T-helper 17 cell (primary cell): ENCODE measurements at regions not wholly inside any gene's neighbourhood (a gene's known extent, or its start where the extent isn't known, plus 50 kb on each side); places are given as distances from the start of the nearest gene placed in this dataset.

Experiments used
- ATAC-seq: fragments of 150-1000 bp; cut with Tn5 transposase; 2 replicates; pipeline ENCODE4 v1.10.0; 2021; ENCODE audit warnings: mild to moderate bottlenecking, moderate library complexity
- DNase-seq, 3 donors: peaks; one replicate each; pipeline versions ENCODE4 v3.0.0 to v3.0.0-alpha.2; 2020 to 2021
- H3K9me3 ChIP-seq: one replicate; pipeline ENCODE4 v1.7.0; 2013; ENCODE audit warnings: low read length, mild to moderate bottlenecking; ENCODE audit not compliant: control insufficient read depth, poor library complexity, severe bottlenecking
- H3K27ac Mint-ChIP-seq: one replicate; pipeline ENCODE4 v1.8.0; 2022; ENCODE audit warnings: mild to moderate bottlenecking, moderate library complexity, mixed read lengths
- H3K27me3 Mint-ChIP-seq: one replicate; pipeline ENCODE4 v1.8.0; 2022; ENCODE audit warnings: mixed read lengths
- H3K36me3 Mint-ChIP-seq: one replicate; pipeline ENCODE4 v1.8.0; 2022; ENCODE audit warnings: low read depth, mixed read lengths
- H3K4me1 Mint-ChIP-seq: one replicate; pipeline ENCODE4 v1.8.0; 2022; ENCODE audit warnings: mild to moderate bottlenecking, mixed read lengths
- H3K4me3 Mint-ChIP-seq: one replicate; pipeline ENCODE4 v1.8.0; 2022; ENCODE audit warnings: mild to moderate bottlenecking, moderate library complexity, mixed read lengths

DNA sequence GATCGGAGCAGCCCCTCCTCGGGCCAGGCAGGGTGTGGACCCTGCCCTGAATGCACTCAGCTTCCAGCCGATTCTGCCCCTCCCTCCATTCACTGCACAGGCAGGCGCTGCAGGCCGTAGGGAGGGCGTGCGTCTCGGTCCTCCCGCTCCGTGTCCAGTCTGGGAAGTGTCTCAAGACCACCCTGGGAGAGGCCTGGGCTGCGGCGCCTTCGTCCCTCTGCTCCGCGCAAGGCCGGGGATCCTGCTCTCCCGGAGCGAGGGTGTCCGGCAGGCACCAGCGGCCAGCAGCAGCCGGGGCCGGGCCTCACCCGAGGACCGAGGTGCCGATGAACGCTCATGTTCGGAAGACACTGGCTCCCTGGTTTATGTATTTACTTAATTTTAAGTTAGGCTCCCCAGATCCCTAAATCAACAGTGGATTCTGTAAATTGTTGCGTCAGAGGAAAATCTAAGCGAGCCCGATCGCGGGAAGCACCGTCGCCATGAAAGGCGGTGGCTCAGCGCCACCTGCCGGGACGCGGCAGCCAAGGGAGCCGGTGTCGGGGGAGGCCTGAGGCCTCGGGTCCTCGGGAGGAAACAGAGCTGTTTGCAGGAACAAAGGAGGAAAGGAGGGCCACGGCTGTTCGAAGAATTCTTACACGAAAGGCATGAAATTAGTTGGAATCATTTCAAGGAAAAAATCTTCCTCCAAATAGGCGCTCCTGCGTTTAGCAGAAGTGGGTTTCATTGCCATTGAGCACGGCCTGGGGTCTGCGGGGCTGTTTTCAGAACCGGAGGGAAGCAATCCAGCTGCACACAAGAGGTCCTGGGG is 195.3 kb downstream of the BRD1 start:
- H3K27me3 Mint-ChIP-seq = no peaks in the 10 kb centered on the region
- H3K27ac Mint-ChIP-seq = no peak overlapping the region
- H3K36me3 Mint-ChIP-seq = no peaks in the 10 kb centered on the region
- no peaks in the 10 kb centered on the region for H3K9me3 ChIP-seq
- ATAC-seq (no peak), DNase-seq (no peak)
- H3K4me1 Mint-ChIP-seq = peaks cover 5% of the 10 kb centered on the region
- H3K4me3 Mint-ChIP-seq = no peak overlapping the region

DNA sequence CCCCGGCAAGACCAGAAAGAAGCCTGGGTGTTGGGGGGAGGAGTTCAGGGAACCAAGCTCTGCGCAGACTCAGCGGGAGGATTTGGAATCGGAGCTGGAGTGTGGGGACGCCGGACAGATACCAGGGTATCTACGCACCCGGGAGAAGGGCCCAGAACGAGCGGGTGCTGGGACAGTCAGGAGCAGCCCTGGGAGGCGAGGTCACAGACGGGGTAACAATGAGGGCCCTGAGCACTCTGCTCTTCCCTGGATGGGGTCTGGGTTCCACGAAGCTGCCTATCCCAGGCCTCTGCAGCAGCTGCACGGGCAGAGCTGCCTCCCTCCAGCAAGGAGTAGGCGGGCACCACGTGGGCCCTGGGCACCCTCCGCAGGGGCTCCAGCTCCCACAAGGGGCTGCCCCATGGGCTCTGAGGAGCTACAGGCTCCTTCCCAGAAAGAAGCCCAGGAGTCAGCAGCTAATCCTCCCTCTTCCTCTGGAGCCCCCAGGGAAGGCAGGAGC is 197.2 kb downstream of the BRD1 start:
- Mint-ChIP-seq H3K27ac (no peak overlapping the region), H3K4me3 (no peak overlapping the region), H3K4me1 (peaks cover 6% of the 10 kb centered on the region), H3K27me3 (no peaks in the 10 kb centered on the region), H3K36me3 (peaks cover under 1% of the 10 kb centered on the region)
- DNase-seq = no peak
- H3K9me3 ChIP-seq = no peaks in the 10 kb centered on the region
- no peak for ATAC-seq

DNA sequence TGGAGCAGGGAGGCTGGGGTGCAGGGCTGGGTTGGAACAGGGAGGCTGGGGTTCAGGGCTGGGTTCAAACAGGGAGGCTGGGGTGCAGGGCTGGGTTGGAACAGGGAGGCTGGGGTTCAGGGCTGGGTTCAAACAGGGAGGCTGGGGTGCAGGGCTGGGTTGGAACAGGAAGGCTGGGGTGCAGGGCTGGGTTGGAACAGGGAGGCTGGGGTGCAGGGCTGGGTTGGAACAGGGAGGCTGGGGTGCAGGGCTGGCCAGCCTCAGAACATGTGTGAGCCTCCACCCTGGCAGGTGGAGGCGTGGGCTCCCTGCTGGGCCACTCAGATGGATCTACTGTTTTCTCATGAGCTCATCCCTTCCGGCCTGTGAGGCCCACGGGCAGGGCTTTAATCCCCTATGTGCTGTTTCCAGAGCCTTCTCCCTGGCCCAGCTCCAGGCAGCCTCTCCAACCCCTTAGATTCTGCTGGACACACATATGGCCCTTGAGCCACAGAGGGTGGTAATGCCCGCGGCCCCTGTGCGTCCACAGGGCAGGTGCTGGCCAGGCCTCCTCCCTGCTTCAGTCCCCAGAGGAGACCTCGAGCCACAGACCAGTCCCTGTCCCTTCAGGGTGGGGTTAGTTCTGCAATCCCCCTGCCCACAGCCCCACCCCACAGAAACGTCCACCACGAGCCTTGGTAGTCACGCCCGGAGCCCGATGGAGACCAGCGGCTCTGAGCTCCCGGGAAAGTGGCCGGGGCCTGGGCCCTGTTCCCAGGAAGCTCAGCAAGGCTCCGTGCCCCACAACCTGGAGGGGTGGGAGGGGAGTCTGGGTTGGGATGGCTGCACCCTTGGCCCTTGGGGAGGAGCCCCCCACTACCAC is 197.9 kb downstream of the BRD1 start:
- Mint-ChIP-seq H3K4me3 (no peak overlapping the region), H3K27ac (no peak overlapping the region)

DNA sequence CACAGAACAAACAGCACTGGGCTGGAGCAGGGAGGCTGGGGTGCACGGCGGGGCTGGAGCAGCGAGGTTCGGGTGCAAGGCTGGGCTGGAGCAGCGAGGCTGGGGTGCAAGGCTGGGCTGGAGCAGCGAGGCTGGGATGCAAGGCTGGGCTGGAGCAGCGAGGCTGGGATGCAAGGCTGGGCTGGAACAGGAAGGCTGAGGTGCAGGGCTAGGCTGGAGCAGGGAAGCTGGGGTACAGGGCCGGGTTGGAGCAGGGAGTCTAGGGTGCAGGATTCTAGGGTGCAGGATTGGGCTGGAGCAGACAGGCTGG is 198.5 kb downstream of the BRD1 start:
- ATAC-seq (no peak), DNase-seq (no peak)
- Mint-ChIP-seq H3K27ac (no peak overlapping the region), H3K27me3 (no peaks in the 10 kb centered on the region), H3K4me3 (no peak overlapping the region), H3K36me3 (peaks cover 3% of the 10 kb centered on the region), H3K4me1 (peaks cover 12% of the 10 kb centered on the region)
- no peaks in the 10 kb centered on the region for H3K9me3 ChIP-seq

More for the DNA sequence above, 197.9 kb downstream of the BRD1 start:
- ATAC-seq = no peak
- H3K36me3 Mint-ChIP-seq = peaks cover 3% of the 10 kb centered on the region
- no peaks in the 10 kb centered on the region for H3K9me3 ChIP-seq
- peaks cover 12% of the 10 kb centered on the region for H3K4me1 Mint-ChIP-seq
- no peak for DNase-seq
- H3K27me3 Mint-ChIP-seq = no peaks in the 10 kb centered on the region

DNA sequence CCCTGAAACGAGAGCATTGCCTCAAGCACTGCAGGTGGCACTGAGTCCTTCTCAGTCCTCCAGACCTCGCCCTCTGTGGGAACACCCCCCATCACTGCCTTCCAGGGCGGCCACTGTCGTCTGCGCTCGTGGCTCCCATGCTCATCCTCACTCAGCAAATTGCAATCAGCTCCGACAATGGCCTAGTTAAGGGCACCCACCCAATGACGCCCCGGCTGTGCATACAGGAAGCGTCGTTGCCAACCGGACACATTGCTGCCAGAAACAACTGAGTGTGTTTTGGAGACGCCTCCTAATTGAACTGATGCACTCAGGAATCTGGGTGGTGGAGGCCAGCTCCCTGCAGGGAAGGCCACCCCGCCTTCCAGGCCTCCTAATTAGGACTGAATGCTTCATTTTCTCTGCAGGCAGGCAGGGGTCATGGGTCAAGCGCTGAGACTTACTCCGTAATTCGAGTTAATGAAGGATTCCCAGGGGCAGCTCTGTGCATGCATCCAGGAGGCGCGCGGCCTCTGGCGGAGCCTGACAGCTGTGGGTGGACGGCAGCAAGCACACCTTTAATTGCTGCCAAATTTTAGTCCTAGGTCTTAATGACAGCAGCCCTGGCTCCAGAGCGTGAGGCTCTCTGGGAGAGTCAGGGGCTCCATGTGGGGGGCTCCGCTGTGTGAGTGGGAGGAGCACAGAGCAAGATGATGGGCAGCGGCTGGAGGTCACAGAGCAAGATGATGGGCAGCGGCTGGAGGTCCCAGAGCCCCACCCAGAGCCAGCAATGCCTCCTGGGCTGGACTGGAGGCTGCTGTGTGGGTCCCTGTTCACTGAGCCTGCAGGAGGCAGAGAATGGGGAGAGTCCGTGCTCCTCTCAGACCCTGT is 199.0 kb downstream of the BRD1 start:
- Mint-ChIP-seq H3K4me3 (no peak overlapping the region), H3K27me3 (no peaks in the 10 kb centered on the region), H3K27ac (no peak overlapping the region), H3K4me1 (peaks cover 12% of the 10 kb centered on the region), H3K36me3 (peaks cover 3% of the 10 kb centered on the region)
- ATAC-seq (no peak), DNase-seq (no peak)
- H3K9me3 ChIP-seq = no peaks in the 10 kb centered on the region

DNA sequence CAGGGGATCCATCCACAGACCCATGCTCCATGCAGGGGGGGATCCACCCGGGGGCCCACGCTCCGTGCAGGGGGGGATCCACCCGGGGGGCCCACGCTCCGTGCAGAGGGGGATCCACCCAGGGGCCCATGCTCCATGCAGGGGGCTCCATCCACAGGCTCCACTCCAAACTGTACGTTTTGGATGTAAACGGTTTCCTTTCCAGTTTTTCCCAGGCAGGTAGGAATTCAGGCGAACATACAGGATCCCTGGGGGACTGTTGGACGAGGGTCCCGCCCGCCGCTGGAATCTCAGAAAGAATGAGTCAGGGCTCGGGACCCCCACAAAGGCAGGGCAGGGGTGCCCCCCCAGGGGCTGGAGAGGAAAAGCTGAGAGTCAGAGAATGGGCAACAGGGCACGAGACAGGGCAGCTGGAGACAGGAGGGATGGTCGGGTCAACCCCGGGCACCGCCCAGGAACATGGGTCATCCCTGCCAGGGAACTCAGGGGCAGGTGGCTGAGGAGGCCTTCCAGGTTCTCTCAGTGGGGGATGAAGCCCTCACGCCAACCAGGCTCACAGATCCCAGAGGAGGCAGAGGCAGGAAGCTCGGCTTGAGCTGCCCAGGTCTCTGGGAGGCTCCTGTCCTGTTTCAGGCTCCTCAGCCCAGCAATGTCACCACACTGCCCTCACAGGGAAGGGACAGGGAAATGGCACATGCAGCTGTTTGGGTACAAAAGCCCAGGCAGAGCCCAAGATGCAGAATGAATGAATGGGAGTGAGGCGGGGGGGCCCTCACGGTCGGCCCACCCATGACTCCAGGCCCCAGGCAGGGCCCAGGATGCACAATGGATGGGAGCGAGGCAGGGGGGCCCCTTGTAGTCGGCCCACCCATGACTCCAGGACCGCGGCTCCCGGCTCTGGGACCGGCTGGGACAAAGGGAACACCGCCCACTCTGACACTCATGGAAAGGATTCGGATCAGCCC is 200.2 kb downstream of the BRD1 start:
- Mint-ChIP-seq H3K4me1 (peaks cover 14% of the 10 kb centered on the region), H3K27ac (no peak overlapping the region), H3K27me3 (no peaks in the 10 kb centered on the region)

DNA sequence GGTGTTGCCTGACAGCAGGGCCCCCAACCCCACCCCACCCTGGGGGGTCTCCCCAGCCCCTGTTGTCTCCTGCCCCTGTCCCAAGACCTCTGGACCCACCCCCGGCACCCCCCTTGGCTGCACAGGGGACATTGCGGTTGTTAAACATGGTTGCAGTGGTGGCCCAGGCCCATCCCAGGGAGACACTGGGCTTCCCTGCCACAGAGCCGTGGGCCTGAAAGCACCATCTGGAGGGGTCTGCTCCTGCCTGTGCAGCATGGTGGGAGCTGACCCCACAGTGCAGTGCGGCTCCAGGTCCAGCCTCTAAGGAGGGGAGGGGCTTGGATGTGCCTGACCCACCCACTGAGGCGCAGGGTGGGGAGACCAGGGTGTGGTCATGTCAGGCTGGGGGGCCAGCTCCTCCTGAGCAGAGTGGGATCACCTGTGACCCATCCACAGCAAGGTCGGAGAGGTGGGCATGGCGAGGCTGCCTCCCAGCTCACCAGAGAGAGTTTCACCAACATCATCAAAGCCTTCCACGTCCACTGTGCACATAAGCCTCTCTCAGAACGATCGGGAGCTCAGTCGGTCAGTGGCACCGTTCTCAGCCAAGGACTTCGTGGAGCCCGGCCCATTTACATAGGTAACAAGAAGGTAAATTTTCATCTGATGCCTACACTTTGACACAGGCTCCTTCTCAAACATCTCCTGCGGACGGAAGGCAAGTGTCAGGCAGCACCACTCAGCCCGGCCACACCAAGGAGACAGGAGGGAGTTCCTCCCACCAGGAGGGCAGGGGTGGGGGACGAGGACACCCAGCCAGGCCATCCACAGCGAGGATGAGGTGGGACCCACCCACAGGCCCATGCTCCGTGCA is 201.1 kb downstream of the BRD1 start:
- no peak overlapping the region for H3K27ac Mint-ChIP-seq
- no peaks in the 10 kb centered on the region for H3K27me3 Mint-ChIP-seq
- no peak for DNase-seq
- H3K36me3 Mint-ChIP-seq = peaks cover 3% of the 10 kb centered on the region
- no peak for ATAC-seq
- no peaks in the 10 kb centered on the region for H3K9me3 ChIP-seq
- H3K4me1 Mint-ChIP-seq = peaks cover 16% of the 10 kb centered on the region
- no peak overlapping the region for H3K4me3 Mint-ChIP-seq

More for the DNA sequence above, 200.2 kb downstream of the BRD1 start:
- H3K4me3 Mint-ChIP-seq = no peak overlapping the region
- peaks cover 3% of the 10 kb centered on the region for H3K36me3 Mint-ChIP-seq
- ATAC-seq = no peak
- DNase-seq = no peak
- H3K9me3 ChIP-seq = no peaks in the 10 kb centered on the region

DNA sequence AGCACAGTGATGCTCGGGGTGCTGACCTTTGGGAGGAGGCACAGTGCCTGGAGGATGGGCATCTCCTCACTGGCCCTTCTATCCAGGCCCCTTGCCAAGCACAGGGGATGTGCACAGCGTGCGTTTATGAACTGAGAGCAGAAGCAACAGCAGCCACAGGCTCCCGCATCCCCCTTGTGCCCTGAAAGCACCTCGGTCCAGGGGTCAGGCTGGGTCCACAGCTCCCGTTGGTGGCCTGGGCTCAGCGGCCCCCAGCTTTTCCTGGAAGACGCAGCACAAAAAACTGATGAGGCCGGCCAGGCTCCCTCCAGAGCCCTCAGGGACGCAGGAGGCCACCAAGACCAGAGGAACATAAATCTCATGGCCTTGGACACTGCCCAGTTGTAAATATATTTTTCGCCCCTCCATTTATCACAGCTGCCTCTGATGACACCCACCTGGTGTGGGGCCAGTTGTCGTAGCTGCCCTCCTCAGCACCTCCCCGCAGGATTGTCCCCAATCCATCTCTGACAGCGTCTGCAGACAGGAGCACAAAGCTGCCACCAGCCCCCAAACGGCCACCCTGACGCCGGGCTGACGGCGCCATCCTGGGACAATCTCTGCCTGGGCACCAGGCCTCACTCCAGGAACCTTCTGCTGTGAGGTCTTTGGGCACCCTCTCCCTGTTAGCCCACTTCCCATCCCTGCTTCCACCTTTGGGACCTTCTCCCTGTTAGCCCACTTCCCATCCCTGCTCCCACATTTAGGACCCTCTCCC is 203.1 kb downstream of the BRD1 start:
- DNase-seq (no peak), ATAC-seq (no peak)
- H3K4me1 Mint-ChIP-seq = peaks cover 17% of the 10 kb centered on the region
- H3K9me3 ChIP-seq = no peaks in the 10 kb centered on the region
- H3K4me3 Mint-ChIP-seq = no peak overlapping the region
- no peaks in the 10 kb centered on the region for H3K27me3 Mint-ChIP-seq
- H3K27ac Mint-ChIP-seq = peak overlapping the region; percentile 54
- peaks cover 3% of the 10 kb centered on the region for H3K36me3 Mint-ChIP-seq

DNA sequence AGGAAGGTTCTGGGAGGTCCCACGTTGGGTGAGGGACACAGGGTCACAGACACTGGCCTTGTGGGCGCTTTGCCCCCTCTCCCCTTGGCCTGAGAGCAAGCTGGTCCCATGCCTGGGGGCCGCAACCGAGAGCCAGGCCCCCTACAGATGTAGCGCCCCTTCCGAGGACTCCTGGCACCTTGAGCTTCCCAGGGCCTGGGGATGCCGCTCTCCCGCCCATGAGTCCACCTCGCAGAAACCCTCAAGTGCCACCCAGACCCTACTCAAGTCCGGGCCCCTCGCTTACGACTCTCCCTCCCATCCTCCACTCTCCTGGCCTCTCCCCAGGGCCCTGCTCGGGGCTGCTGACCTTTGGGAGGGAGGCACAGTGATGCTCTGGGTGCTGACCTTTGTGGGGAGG is 204.0 kb downstream of the BRD1 start:
- ATAC-seq (no peak), DNase-seq (no peak)
- Mint-ChIP-seq H3K27me3 (no peaks in the 10 kb centered on the region), H3K4me3 (no peak overlapping the region), H3K4me1 (peaks cover 19% of the 10 kb centered on the region), H3K36me3 (peaks cover 3% of the 10 kb centered on the region), H3K27ac (no peak overlapping the region)
- no peaks in the 10 kb centered on the region for H3K9me3 ChIP-seq

DNA sequence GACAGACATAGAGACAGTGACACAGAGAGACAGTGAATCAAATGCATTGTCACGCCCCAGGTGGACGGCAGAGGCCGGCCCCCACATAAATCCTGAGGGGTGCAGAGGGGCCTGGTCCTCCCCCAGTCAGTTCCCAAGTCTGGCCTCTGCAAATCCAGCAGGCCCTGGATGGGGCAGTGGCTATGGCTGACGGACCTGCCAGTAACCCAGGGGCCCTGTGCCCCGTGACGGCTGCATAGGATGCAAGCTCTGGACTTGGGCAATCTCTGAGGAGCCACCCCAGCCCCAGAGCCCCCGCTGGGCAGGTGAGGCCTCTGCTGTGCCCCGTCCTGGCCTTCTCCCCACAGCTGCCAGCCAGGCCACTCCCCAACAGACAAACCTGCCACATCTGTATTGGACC is 204.5 kb downstream of the BRD1 start:
- Mint-ChIP-seq H3K27me3 (no peaks in the 10 kb centered on the region), H3K4me3 (no peak overlapping the region), H3K27ac (no peak overlapping the region), H3K4me1 (peaks cover 19% of the 10 kb centered on the region), H3K36me3 (peaks cover 3% of the 10 kb centered on the region)
- no peak for DNase-seq
- ATAC-seq = no peak
- no peaks in the 10 kb centered on the region for H3K9me3 ChIP-seq
